H1 (cell line): ENCODE measurements at regions not wholly inside any gene's neighbourhood (a gene's known extent, or its start where the extent isn't known, plus 50 kb on each side); places are given as distances from the start of the nearest gene placed in this dataset.

Experiments used
- CTCF ChIA-PET: fragments of 300-600 bp; sonication (Branson Sonifier 250); formaldehyde crosslinking; loops from one replicate; lab custom pipeline; 2021; ENCODE audit not compliant: partially characterized antibody; lab: Charles Lee
- POLR2A ChIA-PET: fragments of 300-600 bp; sonication (Branson Sonifier 250); formaldehyde crosslinking; loops from one replicate; lab custom pipeline; 2021; ENCODE audit warnings: inconsistent platforms; ENCODE audit not compliant: partially characterized antibody; lab: Charles Lee
- DNase-seq, 2 experiments: peaks; one replicate each; pipeline versions ENCODE4 v3.0.0 to v3.0.0-alpha.2; 2010 to 2022; ENCODE audit warnings: low spot score in 2 of 2, low read depth in 1 of 2, mixed read lengths in 1 of 2
- FAIRE-seq: peaks from 2 replicates; lab custom pipeline; 2011; peaks lifted over from hg19 to GRCh38; lab: Jason Lieb, UNC
- H2AFZ ChIP-seq: 2 replicates; pipeline ENCODE4 v1.8.1; 2012; ENCODE audit warnings: low read length, inconsistent platforms
- H2AK5ac ChIP-seq: 2 replicates; pipeline ENCODE4 v1.6.1; 2013; ENCODE audit warnings: low read depth, low read length
- H2BK120ac ChIP-seq: replicated peaks from 2 replicates; pipeline ENCODE3; 2013; ENCODE audit warnings: low read depth, low read length, inconsistent platforms
- H2BK12ac ChIP-seq: 2 replicates; pipeline ENCODE4 v1.6.1; 2013; ENCODE audit warnings: low read depth, low read length
- H2BK15ac ChIP-seq: 2 replicates; pipeline ENCODE4 v1.6.1; 2013; ENCODE audit warnings: low read length
- H2BK20ac ChIP-seq: 2 replicates; pipeline ENCODE4 v1.6.1; 2013; ENCODE audit warnings: low read length
- H2BK5ac ChIP-seq: 2 replicates; pipeline ENCODE4 v1.6.1; 2013; ENCODE audit warnings: low read depth, low read length
- H3K14ac ChIP-seq: 2 replicates; pipeline ENCODE4 v1.6.1; 2013; ENCODE audit warnings: inconsistent platforms; ENCODE audit not compliant: insufficient read length
- H3K18ac ChIP-seq: 2 replicates; pipeline ENCODE4 v1.6.1; 2013; ENCODE audit warnings: low read length; ENCODE audit errors: extremely low read depth
- H3K23ac ChIP-seq: 2 replicates; pipeline ENCODE4 v1.6.1; 2013; ENCODE audit warnings: inconsistent platforms; ENCODE audit not compliant: insufficient read length
- H3K23me2 ChIP-seq: 2 replicates; pipeline ENCODE4 v1.6.1; 2013; ENCODE audit warnings: low read depth, low read length
- H3K27ac ChIP-seq: 2 replicates; pipeline ENCODE4 v1.6.1; 2011; ENCODE audit warnings: low read depth, low read length, inconsistent platforms
- H3K27me3 ChIP-seq, 4 experiments: replicated peaks in 1 of 4; 1 replicate in 1 of 4; 2 replicates in 3 of 4; pipeline versions ENCODE4 v1.6.1 to v1.8.1; 2011 to 2013; ENCODE audit warnings: low read length in 3 of 4, mild to moderate bottlenecking in 3 of 4, inconsistent platforms in 2 of 4, mixed read lengths in 2 of 4, moderate library complexity in 1 of 4; ENCODE audit not compliant: control insufficient read depth in 3 of 4, insufficient read depth in 3 of 4; ENCODE audit errors: extremely low read depth in 1 of 4
- H3K36me3 ChIP-seq, 4 experiments: 2 replicates each; pipeline versions ENCODE4 v1.6.1 to v1.8.1; 2011 to 2013; ENCODE audit warnings: mild to moderate bottlenecking in 4 of 4, low read length in 3 of 4, moderate library complexity in 2 of 4, control low read depth in 1 of 4, inconsistent platforms in 1 of 4; ENCODE audit not compliant: insufficient read depth in 4 of 4, control insufficient read depth in 2 of 4
- H3K4ac ChIP-seq: replicated peaks from 2 replicates; pipeline ENCODE3; 2013; ENCODE audit warnings: low read length, low read depth, mixed read lengths, inconsistent platforms; ENCODE audit not compliant: insufficient read length
- H3K4me1 ChIP-seq, 4 experiments: replicated peaks in 1 of 4; 1 replicate in 1 of 4; 2 replicates in 3 of 4; pipeline versions ENCODE4 v1.6.1 to v1.8.1; 2011 to 2013; ENCODE audit warnings: low read length in 3 of 4, inconsistent platforms in 2 of 4, mixed read lengths in 1 of 4; ENCODE audit not compliant: insufficient read depth in 4 of 4, control insufficient read depth in 3 of 4
- H3K4me2 ChIP-seq, 2 experiments: 2 replicates each; pipeline versions ENCODE4 v1.6.1 to v1.8.1; 2011 to 2013; ENCODE audit warnings: low read depth in 2 of 2, low read length in 2 of 2, control low read depth in 1 of 2, inconsistent platforms in 1 of 2, mild to moderate bottlenecking in 1 of 2; ENCODE audit not compliant: insufficient read depth in 1 of 2
- H3K4me3 ChIP-seq, 4 experiments: fragments of 200-600, 300-600 bp in 1 of 4; sonication (generic), shearing (Covaris generic), sonication (Bioruptor Twin) in 1 of 4; 2 replicates each; pipeline versions ENCODE4 v1.5.1 to v1.8.1; 2011 to 2016; ENCODE audit warnings: low read length in 4 of 4, low read depth in 3 of 4, control low read depth in 2 of 4, inconsistent platforms in 2 of 4, mild to moderate bottlenecking in 2 of 4, mixed read lengths in 1 of 4, moderate library complexity in 1 of 4; ENCODE audit not compliant: insufficient read depth in 2 of 4; ENCODE audit errors: extremely low read depth in 1 of 4
- H3K56ac ChIP-seq: replicated peaks from 2 replicates; pipeline ENCODE3; 2013; ENCODE audit warnings: low read depth, mild to moderate bottlenecking, mixed read lengths, low read length, inconsistent platforms; ENCODE audit not compliant: insufficient read length
- H3K79me1 ChIP-seq: 2 replicates; pipeline ENCODE4 v1.6.1; 2013; ENCODE audit warnings: low read depth, low read length, control low read depth
- H3K79me2 ChIP-seq, 2 experiments: 2 replicates each; pipeline versions ENCODE4 v1.6.1 to v1.8.1; 2012 to 2013; ENCODE audit warnings: low read length in 2 of 2, mild to moderate bottlenecking in 2 of 2, inconsistent platforms in 1 of 2; ENCODE audit not compliant: insufficient read depth in 2 of 2, control insufficient read depth in 1 of 2
- H3K9ac ChIP-seq, 4 experiments: replicated peaks in 1 of 4; 1 replicate in 1 of 4; 2 replicates in 3 of 4; pipeline versions ENCODE4 v1.6.1 to v1.8.1; 2011 to 2013; ENCODE audit warnings: low read depth in 3 of 4, low read length in 3 of 4, control low read depth in 2 of 4, mild to moderate bottlenecking in 2 of 4, moderate library complexity in 2 of 4, inconsistent platforms in 1 of 4; ENCODE audit errors: extremely low read depth in 1 of 4
- H3K9me3 ChIP-seq, 2 experiments: 2 replicates each; pipeline versions ENCODE4 v1.6.1 to v1.8.1; 2012 to 2013; ENCODE audit warnings: mild to moderate bottlenecking in 2 of 2, moderate library complexity in 2 of 2, control low read depth in 1 of 2, inconsistent platforms in 1 of 2, low read depth in 1 of 2, low read length in 1 of 2, mixed read lengths in 1 of 2; ENCODE audit not compliant: insufficient read depth in 2 of 2
- H4K20me1 ChIP-seq, 2 experiments: replicated peaks in 1 of 2; 2 replicates each; pipeline versions ENCODE3 to v1.8.1; 2011 to 2013; ENCODE audit warnings: inconsistent platforms in 2 of 2, low read length in 2 of 2, mild to moderate bottlenecking in 1 of 2; ENCODE audit not compliant: insufficient read depth in 2 of 2, control insufficient read depth in 1 of 2
- H4K5ac ChIP-seq: 2 replicates; pipeline ENCODE4 v1.6.1; 2013; ENCODE audit warnings: low read length, low read depth, mixed read lengths, inconsistent platforms; ENCODE audit not compliant: insufficient read length
- H4K8ac ChIP-seq: 2 replicates; pipeline ENCODE4 v1.8.0; 2013; ENCODE audit warnings: mild to moderate bottlenecking, moderate library complexity, low read length, inconsistent platforms; ENCODE audit not compliant: insufficient read depth; ENCODE audit errors: extremely low read depth
- H4K91ac ChIP-seq: replicated peaks from 2 replicates; pipeline ENCODE3; 2013; ENCODE audit warnings: low read length, mixed read lengths, inconsistent platforms; ENCODE audit not compliant: insufficient read length
- CBX8 ChIP-seq: fragments of 300-800, 300-1000 bp; sonication (generic); IDR thresholded peaks from 2 replicates; pipeline ENCODE4 v1.7.1; 2016; ENCODE audit warnings: low read depth, low read length, borderline replicate concordance
- CTBP2 ChIP-seq: IDR thresholded peaks from 2 replicates; pipeline ENCODE4 v1.7.0; 2011; ENCODE audit warnings: borderline replicate concordance, mild to moderate bottlenecking, moderate library complexity, mixed read lengths, low read length; ENCODE audit not compliant: insufficient read depth, insufficient read length
- POLR2AphosphoS5 ChIP-seq: IDR thresholded peaks from 2 replicates; pipeline ENCODE4 v1.6.1; 2011; ENCODE audit warnings: low read depth, low read length
- SUZ12 ChIP-seq: fragments of 200-600 bp; sonication (generic); IDR thresholded peaks from 2 replicates; pipeline ENCODE4 v1.6.1; 2012; ENCODE audit warnings: mild to moderate bottlenecking, inconsistent platforms, low read length, moderate library complexity, mixed read lengths
- TEAD4 ChIP-seq: IDR thresholded peaks from 2 replicates; pipeline ENCODE4 v1.6.1; 2012; ENCODE audit warnings: low read depth, low read length, inconsistent platforms, mixed read lengths
- USF2 ChIP-seq: IDR thresholded peaks from 2 replicates; pipeline ENCODE4 v1.6.1; 2011; ENCODE audit warnings: low read length, improper control_type of control experiment
- WGBS, 2 experiments: shearing (Covaris generic) in 1 of 2; methylation state at CpG; one replicate each; pipeline versions ENCODE4 v1.1.6 to v1.1.7; 2013 to 2015; ENCODE audit warnings: low lambda C conversion rate in 2 of 2, mixed read lengths in 2 of 2, inconsistent platforms in 1 of 2, low coverage in 1 of 2, missing lambda C conversion rate in 1 of 2; ENCODE audit not compliant: insufficient replicate concordance in 2 of 2, insufficient coverage in 1 of 2, insufficient read length in 1 of 2; ENCODE audit errors: extremely low coverage in 1 of 2, missing lambda C conversion rate in 1 of 2; 5-methylcytosine and 5-hydroxymethylcytosine counted together

- ChIA-PET POLR2A (interaction anchor here (0.7 kb wide), 1 partner anchor 28 kb away, joined by 3 read pairs; no protein-coding TSS in a partner anchor), CTCF (interaction anchor here (1.0 to 7.2 kb wide), 4 partner anchors 18 to 326 kb away, joined by 3 to 139 read pairs (median 17); no protein-coding TSS in a partner anchor)
- Histone ChIP-seq H2AFZ (no peak overlapping the region), H3K27me3 (no peaks in the 10 kb centered on the region), H2BK20ac (no peak overlapping the region), H3K18ac (no peak overlapping the region), H3K23ac (no peak overlapping the region), H3K4me2 (no peak overlapping the region), H4K5ac (no peak overlapping the region), H3K56ac (no peak overlapping the region), H3K9me3 (no peaks in the 10 kb centered on the region), H4K8ac (no peak overlapping the region), H2BK120ac (no peak overlapping the region), H3K79me2 (no peaks in the 10 kb centered on the region), H3K23me2 (no peaks in the 10 kb centered on the region), H3K36me3 (no peaks in the 10 kb centered on the region), H4K20me1 (no peaks in the 10 kb centered on the region), H3K14ac (no peak overlapping the region), H2AK5ac (no peak overlapping the region), H3K79me1 (no peaks in the 10 kb centered on the region), H3K4me3 (no peak overlapping the region), H3K9ac (no peak overlapping the region), H4K91ac (no peak overlapping the region), H3K27ac (no peak overlapping the region), H3K4ac (no peak overlapping the region), H2BK12ac (no peak overlapping the region), H3K4me1 (peaks cover 0 to 1% (median 0%) of the 10 kb centered on the region in 4 experiments; a peak in 1 of 7 replicates), H2BK5ac (no peak overlapping the region), H2BK15ac (no peak overlapping the region)
- 100% methylated on average over 2 of the region's 2 CpGs; no CpG with 5 or more reads in 1 of the 2 experiments for WGBS, 2 experiments
- TF ChIP-seq SUZ12 (no peak), USF2 (no peak), TEAD4 (no peak), CTBP2 (no peak), POLR2AphosphoS5 (no peak), CBX8 (no peak)
- DNase-seq (no peak), FAIRE-seq (no peak)
Measured at GRCh38 chr1:30382496-30382895, 340.9 kb downstream of the MATN1 start.
